ENCODE measurements at regions not wholly inside any gene's neighbourhood (a gene's known extent, or its start where the extent isn't known, plus 50 kb on each side); places are given as distances from the start of the nearest gene placed in this dataset.

DNA sequence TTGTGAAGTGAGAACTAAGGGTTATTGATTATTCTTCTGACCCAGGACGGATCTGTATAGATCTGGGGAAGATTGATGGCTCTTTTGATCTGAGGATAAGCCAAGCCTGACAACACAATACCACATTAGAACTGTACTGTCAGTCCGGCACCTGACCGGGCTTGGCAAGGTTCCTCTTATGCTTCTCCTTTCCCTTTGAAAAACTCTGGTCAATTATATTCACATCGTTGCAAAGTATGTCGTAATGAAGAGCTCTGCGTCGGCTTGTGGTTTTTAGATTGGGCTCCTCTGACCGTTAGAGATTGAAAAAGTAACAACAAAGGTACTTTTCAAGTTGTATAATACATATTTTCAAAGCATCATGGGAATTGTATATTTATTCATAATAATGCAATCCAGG is 389.8 kb downstream of the NR2F2 start:
- POLR2A ChIA-PET, result no interaction called here
- no peak for DNase-seq (ENCODE audit: low read depth, low spot score)
- H3K27me3 ChIP-seq (ENCODE audit: control insufficient read depth in 2 of 2, insufficient read depth in 2 of 2, low read length in 2 of 2), result peaks cover 0 to 3% of the 10 kb centered on the region in 2 experiments
- no peak overlapping the region for H3K4me3 ChIP-seq (replicated peaks in 1 of 3; ENCODE audit: insufficient read depth in 1 of 3, low read depth in 1 of 3, low read length in 3 of 3)
- FAIRE-seq, result no peak
- BruUV-seq (replicated peaks), result no TSS peak
- no peaks in the 10 kb centered on the region for H3K4me1 ChIP-seq (ENCODE audit: control insufficient read depth, extremely low read depth, insufficient read depth, low read length)
- H3K9me3 ChIP-seq (replicated peaks; ENCODE audit: control insufficient read depth, insufficient read depth, low read length), result no peaks in the 10 kb centered on the region
- no peak overlapping the region for H3K27ac ChIP-seq (ENCODE audit: insufficient read depth, low read depth, low read length)
- H3K4me2 ChIP-seq (ENCODE audit: insufficient read depth, low read length), result no peak overlapping the region
- dilution Hi-C loops (cut with MboI; ENCODE audit: extremely low pct_ligation_motif_present, low sequenced_read_pairs), result no loop called here
- CTCF ChIA-PET, result interaction anchor here (0.8 kb wide), 1 partner anchor 9 kb away, joined by 4 read pairs; no protein-coding TSS in a partner anchor
- no peaks in the 10 kb centered on the region for H3K79me2 ChIP-seq (ENCODE audit: control insufficient read depth, insufficient read depth, low read length)
- H4K20me1 ChIP-seq (replicated peaks; ENCODE audit: control insufficient read depth, extremely low read depth, insufficient read depth, low read length), result no peaks in the 10 kb centered on the region
- no peak overlapping the region for H3K9ac ChIP-seq (replicated peaks; ENCODE audit: extremely low read depth, insufficient read depth, low read length)
- no peaks in the 10 kb centered on the region for H3K9me1 ChIP-seq (replicated peaks; ENCODE audit: control insufficient read depth, extremely low read depth, insufficient read depth, low read length)
- intact Hi-C loops (cut with micrococcal nuclease), result no loop called here
- no peaks in the 10 kb centered on the region for H3K36me3 ChIP-seq (ENCODE audit: control insufficient read depth in 2 of 2, extremely low read depth in 1 of 2, insufficient read depth in 2 of 2, low read length in 2 of 2)
- no peak overlapping the region for H2AFZ ChIP-seq (ENCODE audit: low read depth, low read length)
- TF ChIP-seq POLR2AphosphoS5 (IDR thresholded peaks at IDR 0.05; ENCODE audit: insufficient read depth, low read depth, low read length) (no peak), JUN (IDR thresholded peaks at IDR 0.05; ENCODE audit: borderline replicate concordance, insufficient read depth, insufficient read length, low read depth) (no peak), CTCF (IDR thresholded peaks at IDR 0.05; ENCODE audit: extremely low read depth in 1 of 2, insufficient read depth in 1 of 2, low read depth in 1 of 2, low read length in 2 of 2) (no peak), GATA2 (IDR thresholded peaks at IDR 0.05; ENCODE audit: insufficient read depth, insufficient read length, low read depth, low read length) (no peak), EZH2 (IDR thresholded peaks at IDR 0.05; ENCODE audit: borderline replicate concordance, low read depth, low read length, severe bottlenecking) (no peak)
- TF ChIP-seq, protein P1, sequence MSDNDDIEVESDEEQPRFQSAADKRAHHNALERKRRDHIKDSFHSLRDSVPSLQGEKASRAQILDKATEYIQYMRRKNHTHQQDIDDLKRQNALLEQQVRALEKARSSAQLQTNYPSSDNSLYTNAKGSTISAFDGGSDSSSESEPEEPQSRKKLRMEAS (IDR thresholded peaks at IDR 0.05; ENCODE audit: insufficient read depth, insufficient read length), result no peak

Measured in endothelial cell of umbilical vein (primary cell).